KOPT-K1 (cell line): ENCODE measurements at regions not wholly inside any gene's neighbourhood (a gene's known extent, or its start where the extent isn't known, plus 50 kb on each side); places are given as distances from the start of the nearest gene placed in this dataset.
"Not testable (repeated sequence)": the region's sequence is repeated elsewhere in the genome, so short reads cannot be mapped to it uniquely, and the experiment has no call there.

Experiments
- H3K27ac ChIP-seq: fragments of 200-600 bp; sonication (generic); 2 replicates; pipeline ENCODE4 v1.5.1; 2016; ENCODE audit warnings: antibody characterized with exemption, mild to moderate bottlenecking, low read depth, low read length; ENCODE audit not compliant: poor library complexity, severe bottlenecking
- H3K36me3 ChIP-seq: fragments of 200-600 bp; sonication (generic); 2 replicates; pipeline ENCODE4 v1.5.1; 2017; ENCODE audit warnings: antibody characterized with exemption, mild to moderate bottlenecking, low read length, moderate library complexity; ENCODE audit not compliant: insufficient read depth
- H3K9me3 ChIP-seq: fragments of 200-600 bp; sonication (generic); 2 replicates; pipeline ENCODE4 v1.5.1; 2017; ENCODE audit warnings: antibody characterized with exemption, low read length, mild to moderate bottlenecking; ENCODE audit not compliant: insufficient read depth, poor library complexity, severe bottlenecking

- not testable (repeated sequence) for H3K27ac ChIP-seq, H3K9me3 ChIP-seq, H3K36me3 ChIP-seq
These were observed 337.3 kb upstream of the NBPF12 start for GRCh38 chr1:146600720-146601307.

GRCh38 chr1:146599906-146600305 lies 338.2 kb upstream of the NBPF12 start:
- H3K36me3 ChIP-seq, H3K9me3 ChIP-seq, H3K27ac ChIP-seq: not testable (repeated sequence)

GRCh38 chr1:146581229-146581628 lies 352.4 kb upstream of the NOTCH2NLA start:
- H3K9me3 ChIP-seq, H3K36me3 ChIP-seq, H3K27ac ChIP-seq: not testable (repeated sequence)

GRCh38 chr1:146567541-146567940 lies 338.7 kb upstream of the NOTCH2NLA start:
- H3K27ac ChIP-seq, H3K36me3 ChIP-seq, H3K9me3 ChIP-seq: not testable (repeated sequence)

GRCh38 chr1:146558032-146558431 lies 329.2 kb upstream of the NOTCH2NLA start:
- H3K27ac ChIP-seq, H3K36me3 ChIP-seq, H3K9me3 ChIP-seq: not testable (repeated sequence)

DNA sequence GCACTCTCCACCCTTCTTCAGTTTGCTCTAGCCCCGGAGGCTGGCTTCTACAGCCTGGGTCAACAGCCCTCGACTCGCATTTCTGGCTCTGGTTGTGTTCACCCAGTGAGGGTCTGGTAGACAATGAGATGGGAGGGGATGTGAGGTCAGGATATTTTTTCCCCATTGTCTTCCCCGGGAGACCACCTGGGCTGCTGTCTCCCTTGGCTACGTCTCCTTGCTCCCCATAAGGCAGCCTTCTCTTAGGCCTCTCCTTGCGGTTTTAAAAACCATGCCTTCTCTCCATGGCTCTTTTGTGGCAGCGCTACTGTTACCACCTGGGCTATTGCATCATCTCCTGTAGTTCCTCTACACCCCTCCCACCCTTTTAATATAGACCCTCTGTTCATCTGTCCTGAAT lies 327.6 kb upstream of the NOTCH2NLA start:
- H3K27ac ChIP-seq, result peak overlapping the region; percentile 51
- not testable (repeated sequence) for H3K9me3 ChIP-seq, H3K36me3 ChIP-seq

GRCh38 chr1:146552414-146552813 lies 323.6 kb upstream of the NOTCH2NLA start:
- H3K36me3 ChIP-seq, H3K9me3 ChIP-seq, H3K27ac ChIP-seq: not testable (repeated sequence)

DNA sequence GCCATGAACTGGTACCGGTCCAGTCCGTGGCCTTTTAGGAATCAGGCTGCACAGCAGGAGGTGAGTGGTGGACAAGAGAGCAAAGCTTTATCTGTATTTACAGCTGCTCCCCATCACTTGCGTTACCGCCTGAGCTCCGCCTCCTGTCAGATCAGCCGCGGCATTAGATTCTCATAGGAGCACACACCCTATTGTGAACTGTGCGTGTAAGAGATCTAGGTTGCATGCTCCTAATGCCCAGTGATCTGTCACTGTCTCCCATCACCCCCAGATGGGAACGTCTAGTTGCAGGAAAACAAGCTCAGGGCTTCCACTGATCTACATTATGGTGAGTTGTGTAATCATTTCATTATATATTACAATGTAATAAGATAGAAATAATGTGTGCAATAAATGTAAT lies 319.9 kb upstream of the NOTCH2NLA start:
- not testable (repeated sequence) for H3K27ac ChIP-seq, H3K9me3 ChIP-seq, H3K36me3 ChIP-seq

- not testable (repeated sequence) for H3K36me3 ChIP-seq, H3K9me3 ChIP-seq, H3K27ac ChIP-seq
These were observed 317.4 kb upstream of the NOTCH2NLA start for GRCh38 chr1:146546189-146546588.

DNA sequence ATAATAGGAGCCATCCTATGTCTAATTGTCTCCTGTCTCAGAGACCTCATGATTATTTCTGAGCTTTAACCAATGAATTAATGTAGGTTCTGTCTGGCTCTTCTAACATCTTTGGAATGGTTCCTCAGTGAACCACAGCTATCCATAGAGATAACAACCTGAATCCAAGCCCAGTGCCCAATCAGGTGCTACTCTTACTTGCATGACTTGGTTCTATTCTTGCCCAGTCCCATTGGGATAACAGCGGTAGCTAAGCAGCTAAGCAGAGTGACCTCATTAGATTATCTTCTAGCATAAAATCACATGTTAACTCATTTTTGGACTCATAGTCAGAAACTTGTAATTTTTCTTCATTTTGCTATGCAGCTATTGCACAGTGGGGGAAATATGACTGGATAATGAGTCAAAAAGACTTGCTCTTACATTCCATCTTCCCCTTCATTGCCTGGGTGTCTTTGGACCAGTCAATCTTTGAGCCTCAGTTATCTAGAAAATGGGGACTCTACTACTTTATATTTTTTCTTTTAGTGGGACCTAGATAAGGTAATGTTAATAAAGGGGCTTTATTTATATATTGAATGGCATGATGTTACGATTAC lies 309.1 kb upstream of the NOTCH2NLA start:
- H3K27ac ChIP-seq, H3K9me3 ChIP-seq: not testable (repeated sequence)

GRCh38 chr1:146536028-146536427 lies 307.2 kb upstream of the NOTCH2NLA start:
- not testable (repeated sequence) for H3K27ac ChIP-seq, H3K36me3 ChIP-seq, H3K9me3 ChIP-seq

More for the DNA sequence above, 309.1 kb upstream of the NOTCH2NLA start:
- H3K36me3 ChIP-seq, result not testable (repeated sequence)

DNA sequence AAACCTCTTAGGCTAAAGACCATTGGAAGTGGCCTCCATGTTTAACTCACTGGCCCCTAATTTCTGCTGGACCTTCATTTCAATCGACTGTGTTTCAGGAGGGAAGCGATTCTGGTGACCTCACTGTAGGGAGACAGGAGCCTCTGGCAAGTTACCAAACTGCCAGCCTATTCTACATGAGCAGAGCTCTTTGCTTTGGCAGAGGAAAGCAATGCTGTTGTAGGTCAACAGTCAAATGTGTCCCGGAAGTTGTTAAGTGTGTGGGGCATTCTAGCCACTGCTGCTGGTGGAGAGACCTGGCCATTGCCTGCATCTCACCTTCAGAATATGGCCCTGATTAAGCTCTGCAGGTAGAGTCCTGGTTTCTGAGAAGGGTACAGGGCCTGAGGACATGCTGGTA lies 306.8 kb upstream of the NOTCH2NLA start:
- not testable (repeated sequence) for H3K9me3 ChIP-seq, H3K27ac ChIP-seq, H3K36me3 ChIP-seq

GRCh38 chr1:146530958-146531357 lies 302.1 kb upstream of the NOTCH2NLA start:
- H3K36me3 ChIP-seq, H3K27ac ChIP-seq, H3K9me3 ChIP-seq: not testable (repeated sequence)

- H3K9me3 ChIP-seq, H3K27ac ChIP-seq, H3K36me3 ChIP-seq: not testable (repeated sequence)
These were observed 294.0 kb upstream of the NOTCH2NLA start for GRCh38 chr1:146522812-146523211.

DNA sequence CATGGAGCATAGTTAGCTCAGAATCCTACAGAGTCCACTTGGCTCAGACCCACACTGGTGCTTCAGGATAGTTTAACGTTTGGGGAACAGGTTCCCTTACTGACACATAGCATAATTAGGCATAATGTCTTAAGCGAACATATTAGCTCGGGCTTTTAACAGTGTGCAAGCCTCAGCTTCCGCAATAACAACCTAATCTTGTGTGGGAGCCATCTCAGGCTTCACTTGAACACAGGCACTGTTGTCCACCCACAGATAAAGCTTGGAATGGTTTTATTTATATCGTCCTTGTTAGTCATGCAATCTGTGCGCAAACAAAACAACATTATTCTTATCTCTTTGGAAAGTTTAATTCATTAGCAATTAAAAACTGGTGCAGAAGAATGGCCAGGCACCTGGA lies 293.5 kb upstream of the NOTCH2NLA start:
- H3K36me3 ChIP-seq, H3K27ac ChIP-seq, H3K9me3 ChIP-seq: not testable (repeated sequence)

DNA sequence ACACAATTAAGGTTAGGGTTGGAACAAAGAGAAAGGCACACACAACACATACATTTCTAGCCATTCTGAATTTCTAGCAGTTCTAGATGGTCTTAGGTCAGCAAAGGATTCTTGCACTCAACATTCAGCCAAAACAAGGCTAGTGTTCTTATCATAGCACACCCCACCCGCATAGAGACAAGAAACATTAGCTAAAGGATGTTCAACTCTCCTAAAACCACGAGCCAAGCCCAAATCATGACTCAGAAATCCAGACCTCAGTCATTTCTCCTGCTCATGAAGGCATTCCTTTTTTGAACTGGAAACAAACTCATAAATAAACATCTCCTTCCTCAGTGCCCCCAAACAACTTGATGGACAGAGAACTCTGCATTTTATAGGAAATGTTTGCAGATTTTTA lies 293.0 kb upstream of the NOTCH2NLA start:
- H3K9me3 ChIP-seq, H3K36me3 ChIP-seq, H3K27ac ChIP-seq: not testable (repeated sequence)
